SW 1271 (cell line): ENCODE measurements at regions not wholly inside any gene's neighbourhood (a gene's known extent, or its start where the extent isn't known, plus 50 kb on each side); places are given as distances from the start of the nearest gene placed in this dataset.

Source experiments
- DNase-seq, 2 experiments: peaks; one replicate each; lab custom pipeline; 2025; lab: John Stamatoyannopoulos, UW

DNA sequence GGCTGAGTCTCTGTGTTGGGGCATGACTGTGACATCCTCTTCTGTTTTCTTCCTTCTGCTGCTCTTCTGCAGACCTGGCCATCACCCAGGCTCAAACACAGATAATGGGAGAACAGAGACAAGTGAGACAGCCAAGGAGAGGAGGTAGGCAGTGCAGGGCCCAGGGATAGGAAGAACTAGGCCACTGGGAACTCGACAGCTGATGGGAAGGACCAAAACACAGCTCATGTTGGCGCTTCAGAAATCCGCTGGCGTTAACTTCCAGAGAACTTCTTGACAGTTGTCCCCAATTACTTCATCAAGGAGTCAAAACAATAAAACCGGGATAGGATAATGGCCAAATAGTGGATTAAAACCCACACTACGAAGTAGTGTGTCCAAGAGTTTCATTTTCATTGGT lies 97.0 kb upstream of the PALS2 start:
- no peak for DNase-seq

DNA sequence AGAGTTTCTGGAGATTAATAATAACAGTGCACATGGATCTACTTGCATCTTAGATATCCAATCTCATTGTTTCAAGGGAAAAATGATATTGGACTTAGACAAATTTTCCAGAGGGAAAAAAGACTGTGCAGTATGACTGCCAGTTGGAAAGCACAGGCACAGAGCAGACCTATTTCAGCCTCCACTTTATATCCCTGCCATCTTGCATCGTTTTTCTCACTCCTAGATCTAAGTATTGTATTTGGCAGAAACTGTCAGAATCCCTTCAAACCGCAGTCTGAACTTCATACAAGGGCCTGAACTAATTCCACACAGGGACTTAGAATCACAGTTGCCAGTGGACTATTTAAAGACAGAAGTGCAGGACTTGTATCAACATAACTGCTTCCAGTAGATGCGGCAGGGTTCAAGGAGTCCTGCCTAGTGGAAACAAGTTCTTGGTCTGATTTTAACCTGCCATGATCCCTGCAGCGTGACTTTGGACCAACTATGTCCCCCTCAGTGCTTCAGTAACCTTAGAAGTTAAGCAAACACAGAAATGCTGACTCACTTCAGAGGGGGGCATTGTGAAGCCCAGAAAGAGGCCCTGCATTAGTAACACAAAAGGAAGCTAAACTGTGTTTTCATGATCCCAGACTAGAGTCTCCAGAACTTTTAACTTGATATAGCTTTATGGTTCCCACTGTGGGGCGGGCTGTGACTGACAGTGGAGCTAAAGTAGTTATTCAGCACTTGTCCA lies 95.7 kb upstream of the PALS2 start:
- DNase-seq: no peak

DNA sequence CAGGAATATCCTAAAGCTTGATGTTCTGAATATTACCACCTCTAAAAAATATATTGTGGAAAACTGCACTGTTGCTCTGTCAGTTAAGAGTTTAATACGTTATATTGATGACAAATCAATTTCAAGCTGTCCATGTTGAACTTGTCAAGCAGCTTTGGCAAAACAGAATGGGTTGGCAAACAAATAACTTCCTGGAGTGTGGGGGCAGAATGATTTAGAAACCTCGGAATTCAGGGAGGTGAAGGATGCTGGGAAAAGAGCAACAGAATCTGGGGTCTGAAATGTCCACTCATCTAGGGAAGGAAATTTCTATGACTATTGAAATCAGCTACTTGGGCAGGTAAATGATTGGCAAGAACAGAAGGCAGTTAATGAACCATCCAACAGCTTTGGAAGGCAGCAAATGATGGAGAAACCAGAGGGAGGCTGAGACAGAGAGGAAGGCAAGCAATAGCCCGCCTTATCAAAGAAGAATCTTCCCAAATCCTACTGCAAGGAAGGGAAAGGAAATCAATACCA lies 95.1 kb upstream of the PALS2 start:
- DNase-seq: no peak

DNA sequence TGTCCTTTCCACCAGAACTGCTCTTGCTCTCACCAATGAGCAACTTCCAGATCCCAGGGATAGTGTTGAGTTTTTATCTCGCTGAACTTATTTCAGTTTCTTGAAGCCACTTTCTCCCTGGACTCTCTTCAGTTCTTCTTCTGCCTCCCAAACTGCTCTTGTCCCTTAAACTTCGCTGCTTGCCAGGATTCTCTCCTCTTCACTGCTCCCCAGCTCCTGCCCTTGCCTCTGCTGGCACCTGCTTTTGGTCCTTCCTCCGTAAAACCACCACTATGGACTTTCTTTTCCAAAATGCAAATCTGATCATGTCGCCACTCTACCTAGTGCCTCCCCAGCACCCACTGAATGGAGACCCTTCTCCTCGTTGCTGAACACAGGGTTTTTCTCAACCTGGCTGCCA lies 92.8 kb upstream of the PALS2 start:
- DNase-seq: no peak

DNA sequence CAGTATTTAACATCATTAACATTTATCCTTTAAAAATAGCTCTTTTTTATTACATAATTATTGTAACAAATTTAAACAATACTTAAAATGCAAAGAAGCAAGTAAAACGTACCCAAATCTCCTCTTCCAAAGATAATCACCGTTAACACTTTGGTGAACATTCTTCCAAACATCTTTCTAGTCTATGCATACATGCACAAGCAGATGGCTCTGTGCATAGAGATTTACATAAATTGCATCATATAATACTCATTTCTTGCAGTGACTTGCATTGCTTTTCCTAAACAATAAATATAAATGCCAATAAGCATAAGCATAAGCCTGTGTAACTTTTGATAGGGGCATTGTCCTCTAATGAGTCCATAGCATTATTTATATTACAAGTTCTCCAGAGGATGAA lies 89.4 kb upstream of the PALS2 start:
- no peak for DNase-seq

DNA sequence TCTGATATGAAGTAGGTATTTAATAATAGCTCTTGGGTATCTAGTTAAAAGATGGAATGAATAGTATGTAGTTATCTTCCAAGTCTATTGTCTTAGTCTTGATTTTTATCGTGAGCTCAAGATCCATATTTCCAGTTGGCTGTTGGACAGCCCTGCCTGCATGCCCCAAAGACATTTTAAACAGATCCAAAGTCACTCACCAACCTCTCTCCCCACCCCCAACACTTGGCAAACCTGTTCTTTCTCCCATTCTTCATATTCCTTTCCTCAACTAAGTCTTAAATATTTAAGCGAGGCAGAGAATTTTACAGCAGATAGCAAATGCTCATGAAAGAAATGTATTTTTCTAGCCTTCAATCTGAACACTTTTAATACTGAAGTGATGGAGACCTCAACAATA lies 80.7 kb upstream of the PALS2 start:
- DNase-seq: no peak

DNA sequence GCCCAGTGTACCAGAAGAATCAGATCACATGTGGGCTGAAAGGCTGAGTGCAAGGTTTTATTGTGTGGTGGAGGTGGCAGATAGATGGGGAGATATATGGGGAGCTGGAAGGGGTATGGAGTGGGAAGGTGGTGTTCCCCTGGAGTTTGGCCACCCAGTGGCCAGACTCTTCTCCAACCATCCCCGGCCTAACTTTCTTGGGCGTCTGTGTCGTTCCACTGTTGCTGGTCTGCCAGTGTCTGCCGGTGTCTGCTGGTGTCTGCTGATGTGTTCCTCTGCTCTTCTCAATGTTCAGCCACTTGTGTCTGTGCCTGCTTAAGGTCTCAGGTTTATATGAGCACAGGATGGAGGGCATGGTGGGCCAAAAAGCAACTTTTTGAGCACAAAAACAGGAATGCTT lies 78.4 kb upstream of the PALS2 start:
- DNase-seq: no peak

DNA sequence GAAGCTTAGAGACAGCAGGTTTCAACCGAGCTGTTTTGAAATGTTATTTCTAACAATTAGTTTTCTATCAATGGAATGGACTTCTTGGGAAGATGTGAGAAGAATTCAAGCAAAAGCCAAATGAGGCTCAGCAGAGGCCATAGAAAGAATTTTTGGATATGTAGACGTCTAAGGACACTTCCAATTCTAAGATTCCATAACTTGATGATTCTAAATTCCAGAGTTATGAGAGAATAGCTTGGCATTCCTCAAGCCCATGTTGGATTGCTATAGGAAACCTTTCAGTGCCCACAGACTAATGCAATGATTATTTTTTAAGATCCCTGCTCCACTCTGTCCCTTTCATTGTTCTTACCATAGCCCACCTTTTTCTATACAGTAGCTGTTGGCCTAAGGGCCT lies 77.2 kb upstream of the PALS2 start:
- DNase-seq: no peak

DNA sequence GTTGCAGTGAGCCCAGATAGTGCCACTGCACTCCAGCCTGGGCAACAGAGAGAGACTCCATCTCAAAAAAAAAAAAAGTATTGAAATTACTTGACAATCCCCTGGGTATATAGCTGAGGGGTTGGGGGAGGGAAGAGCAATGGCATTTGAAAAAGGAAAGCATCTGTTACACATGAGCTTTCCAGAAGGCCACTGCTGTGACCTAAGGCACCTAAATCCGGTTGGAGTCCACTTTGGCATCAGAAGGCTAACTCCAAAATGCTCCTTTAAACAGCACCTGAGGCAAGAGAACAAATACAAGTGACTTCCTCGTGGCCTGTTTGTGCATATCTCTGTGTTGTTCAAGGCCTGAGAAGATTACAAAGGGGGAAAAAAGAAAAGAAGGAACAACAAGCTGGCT lies 74.8 kb upstream of the PALS2 start:
- DNase-seq: no peak

DNA sequence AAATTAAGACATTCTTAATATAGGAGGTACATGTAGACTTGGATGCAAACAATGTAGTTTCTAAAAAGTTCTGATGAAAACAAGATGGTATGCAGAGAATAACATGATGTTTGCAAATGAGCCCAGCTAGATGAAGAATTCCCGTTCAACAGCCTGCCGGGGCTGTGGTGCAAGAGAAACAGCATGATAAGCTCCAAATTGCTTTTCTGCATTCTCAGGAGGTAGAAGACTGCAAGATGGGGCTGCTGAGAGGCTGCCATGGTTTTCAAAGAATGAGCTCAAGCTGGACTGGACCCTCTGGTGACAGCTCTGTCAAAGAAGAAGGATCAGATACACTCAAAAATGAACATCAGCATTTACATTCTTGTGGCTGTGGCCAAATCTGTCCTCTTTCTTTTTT lies 73.4 kb upstream of the PALS2 start:
- DNase-seq: no peak

DNA sequence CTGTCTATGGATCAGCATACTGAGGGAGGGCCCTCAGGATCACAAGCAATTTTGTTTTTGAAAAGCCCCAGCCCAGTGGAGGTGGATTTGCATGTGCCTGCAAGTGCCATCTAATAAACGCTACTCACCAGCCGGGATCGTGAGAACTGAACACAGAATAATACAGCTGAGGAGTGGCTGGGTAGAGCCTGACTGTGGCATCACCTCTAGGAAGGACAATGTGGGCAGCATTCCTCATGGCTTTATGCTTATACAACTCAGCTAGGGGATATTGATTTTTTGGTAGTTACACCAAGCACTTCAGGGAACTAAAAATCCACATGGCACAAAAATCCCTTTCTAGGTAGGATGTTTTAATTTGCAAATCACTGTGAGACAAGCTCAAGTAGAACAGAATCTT lies 72.7 kb upstream of the PALS2 start:
- no peak for DNase-seq

DNA sequence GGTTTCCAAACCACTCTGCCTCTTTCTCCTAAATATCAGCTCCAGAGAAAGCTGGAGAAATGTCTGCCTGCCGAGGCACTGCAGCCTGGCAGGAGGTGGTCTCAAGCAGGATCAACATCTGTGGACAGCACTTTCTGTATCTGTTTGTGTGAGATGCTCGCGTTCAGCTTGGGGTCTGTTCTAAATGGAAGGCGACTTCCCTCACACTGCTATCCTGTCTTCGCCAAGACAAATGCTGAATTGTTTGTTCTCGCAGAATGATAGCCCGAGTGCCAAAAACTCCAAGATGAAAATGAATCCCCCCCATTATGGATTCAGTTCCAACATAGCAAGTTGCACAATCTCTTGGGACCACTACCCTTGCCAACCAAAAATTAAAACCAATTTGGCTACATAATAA lies 72.2 kb upstream of the PALS2 start:
- DNase-seq: no peak

DNA sequence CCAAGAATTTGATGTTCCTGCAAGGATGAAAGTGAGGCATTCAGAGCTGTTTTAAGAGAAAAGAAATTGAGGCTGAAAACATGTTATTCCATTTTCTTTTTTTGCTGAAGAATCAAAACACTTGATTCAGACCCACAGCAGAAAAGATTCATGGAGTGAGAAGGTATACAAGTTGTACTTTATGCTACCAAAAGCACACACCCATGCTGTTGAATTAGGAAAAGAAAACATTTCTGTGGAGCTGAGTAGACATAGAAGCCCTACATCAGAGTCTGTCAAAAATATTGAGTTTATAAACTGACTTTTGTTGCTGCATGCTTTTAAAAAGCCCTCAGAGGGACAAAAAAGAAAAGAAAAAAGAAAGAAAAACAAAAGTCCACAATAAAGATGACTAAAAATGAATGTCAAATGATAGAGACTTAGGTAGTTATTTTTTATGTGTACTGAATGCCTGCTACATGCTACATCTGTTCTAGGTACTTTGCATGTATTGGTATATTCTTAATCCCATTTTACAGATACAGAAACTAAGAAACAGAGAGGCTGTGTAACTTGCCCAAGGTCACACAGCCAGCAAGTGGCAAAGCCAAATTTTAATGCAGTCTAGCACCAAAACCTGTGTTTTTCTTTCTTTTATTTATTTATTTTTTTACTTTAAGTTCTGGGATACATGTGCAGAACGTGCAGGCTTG lies 71.7 kb upstream of the PALS2 start:
- no peak for DNase-seq

DNA sequence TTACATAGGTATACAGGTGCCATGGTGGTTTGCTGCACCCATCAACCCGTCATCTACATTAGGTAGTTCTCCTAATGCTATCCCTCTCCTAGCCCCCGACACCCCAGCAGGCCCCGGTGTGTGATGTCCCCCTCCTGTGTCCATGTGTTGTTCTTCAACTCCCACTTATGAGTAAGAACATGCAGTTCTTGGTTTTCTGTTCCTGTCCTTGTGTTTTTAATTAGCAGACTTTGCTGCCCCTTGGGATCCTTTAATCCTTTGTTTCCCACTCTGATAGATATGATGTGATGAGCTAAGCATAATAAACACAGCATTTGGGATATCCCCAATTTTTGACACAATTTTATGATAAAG lies 71.1 kb upstream of the PALS2 start:
- DNase-seq: no peak

DNA sequence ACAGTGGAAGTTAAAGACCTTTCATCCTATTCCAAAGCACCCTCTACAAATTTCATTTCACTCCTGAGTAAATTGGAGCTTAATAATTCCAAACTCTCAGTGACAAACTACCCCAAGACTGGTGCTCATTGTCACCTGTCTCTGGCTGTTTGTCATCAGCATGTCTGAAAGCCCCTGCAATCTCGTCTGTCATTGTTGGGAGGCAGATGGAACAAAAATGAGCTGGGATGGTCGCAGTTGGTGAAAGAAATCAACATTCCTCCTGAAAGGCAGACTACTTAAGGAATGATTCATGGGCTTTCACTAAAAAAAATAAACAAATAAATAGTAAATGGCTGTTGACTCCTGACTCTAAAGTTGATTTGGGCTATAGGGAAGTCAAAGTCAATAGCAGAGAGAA lies 69.7 kb upstream of the PALS2 start:
- DNase-seq: no peak

DNA sequence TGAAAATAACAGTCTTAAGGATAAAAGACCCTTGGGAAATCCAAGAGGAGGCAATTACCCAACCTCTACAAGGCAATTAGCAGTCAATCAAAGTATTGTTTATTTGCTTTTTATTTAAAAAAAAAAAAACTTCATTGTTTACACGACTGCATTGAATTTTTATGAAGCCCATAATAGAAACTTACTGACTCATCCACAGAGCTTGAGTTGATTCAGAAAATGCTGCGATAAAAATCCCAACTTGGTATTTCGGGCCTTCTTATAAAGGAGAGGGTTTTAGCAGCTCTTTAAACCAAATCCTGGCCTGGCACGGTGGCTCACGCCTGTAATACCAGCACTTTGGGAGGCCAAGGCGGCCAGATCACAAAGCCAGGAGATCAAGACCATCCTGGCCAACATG lies 69.2 kb upstream of the PALS2 start:
- DNase-seq: no peak

DNA sequence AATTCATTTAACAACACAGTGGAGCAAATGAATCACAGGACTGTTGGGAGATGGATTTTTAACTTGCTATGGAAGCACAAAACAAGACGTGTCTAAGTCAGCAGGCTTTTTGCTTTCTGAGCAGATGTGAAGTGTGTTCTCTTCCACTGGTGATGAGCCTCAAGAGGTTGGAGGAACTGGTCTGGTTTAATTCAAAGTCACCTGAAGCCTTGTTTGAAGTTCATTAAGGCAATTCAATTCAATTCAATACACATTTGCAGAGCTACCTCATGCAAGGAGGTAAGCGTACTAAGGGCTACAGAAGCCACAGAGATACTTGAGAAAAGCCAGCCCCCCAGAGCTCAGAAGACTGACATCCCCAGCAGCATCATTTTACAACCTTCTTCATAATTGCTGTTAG lies 68.4 kb upstream of the PALS2 start:
- no peak for DNase-seq

DNA sequence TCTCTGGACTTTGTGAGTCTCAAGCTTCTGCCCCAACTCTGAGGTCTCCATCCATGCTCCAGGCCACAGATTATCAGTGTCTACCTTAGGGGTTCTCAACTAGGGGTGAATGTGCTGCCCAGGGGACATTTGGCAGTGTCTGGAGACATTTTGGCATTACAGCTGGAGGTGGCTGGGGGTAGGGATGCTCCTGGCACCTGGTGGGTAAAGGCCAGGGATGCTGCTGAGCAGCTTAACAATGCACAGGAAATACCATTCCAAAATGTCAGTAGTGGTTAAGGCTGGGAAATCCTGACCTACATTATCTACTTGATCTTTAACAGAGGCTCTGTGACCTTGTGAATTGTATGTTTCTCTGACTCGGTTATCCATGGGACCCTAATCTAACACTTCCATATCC lies 67.3 kb upstream of the PALS2 start:
- no peak for DNase-seq

DNA sequence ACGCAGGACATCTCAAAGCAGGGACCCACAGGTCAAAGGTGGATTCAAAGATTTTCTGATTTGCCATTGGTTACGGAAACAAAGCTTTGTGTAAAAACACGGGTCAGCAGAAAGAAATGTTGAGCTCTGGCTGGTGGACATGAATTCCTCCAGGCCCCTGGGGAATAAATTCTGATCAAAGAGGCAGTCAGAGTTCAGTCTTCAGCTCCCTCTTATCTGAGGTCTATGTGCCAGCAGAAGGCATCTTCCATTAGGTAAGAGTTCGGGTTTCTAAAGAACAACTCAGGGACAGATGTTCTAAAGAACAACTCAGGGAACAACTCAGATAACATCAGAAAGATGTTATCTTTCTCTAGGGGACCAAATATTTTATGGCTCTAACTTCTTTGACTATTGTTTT lies 64.9 kb upstream of the PALS2 start:
- DNase-seq: no peak

DNA sequence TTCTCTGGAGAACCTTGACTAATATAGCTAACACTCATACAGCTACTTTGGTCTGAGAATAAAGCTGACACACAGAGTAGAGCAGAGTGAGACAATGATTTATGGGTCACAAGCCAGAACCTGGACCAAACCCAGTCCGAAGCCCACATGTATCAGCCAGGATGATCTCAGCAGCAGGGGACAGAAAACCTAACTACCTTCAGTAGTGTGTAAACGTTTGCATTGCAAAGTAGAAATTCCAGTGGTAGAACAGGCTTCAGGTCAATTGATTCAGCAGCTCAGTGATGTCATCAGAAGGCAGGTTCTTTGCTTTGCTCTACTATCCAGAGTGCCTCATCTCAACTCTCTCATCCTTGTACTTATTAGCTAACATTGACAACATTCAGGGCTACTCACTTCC lies 62.5 kb upstream of the PALS2 start:
- no peak for DNase-seq

DNA sequence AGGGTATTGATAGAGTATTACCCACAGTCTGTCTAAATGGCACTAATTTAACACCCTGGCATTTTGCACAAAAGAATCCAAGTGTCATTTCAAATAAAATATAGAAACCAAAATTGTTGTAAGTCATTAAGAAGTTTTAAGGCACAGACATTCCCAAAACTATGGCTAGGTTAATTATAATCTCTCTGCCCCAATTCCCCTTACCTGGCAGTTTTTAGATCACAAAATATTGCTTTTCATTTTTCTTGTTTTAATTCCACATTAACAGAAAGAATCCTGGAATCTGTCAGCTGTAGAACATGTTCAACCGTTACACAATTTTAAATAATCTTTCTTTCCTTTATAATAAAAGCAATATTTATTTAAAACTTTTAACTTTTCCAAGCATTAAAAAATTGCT lies 56.1 kb upstream of the PALS2 start:
- no peak for DNase-seq

DNA sequence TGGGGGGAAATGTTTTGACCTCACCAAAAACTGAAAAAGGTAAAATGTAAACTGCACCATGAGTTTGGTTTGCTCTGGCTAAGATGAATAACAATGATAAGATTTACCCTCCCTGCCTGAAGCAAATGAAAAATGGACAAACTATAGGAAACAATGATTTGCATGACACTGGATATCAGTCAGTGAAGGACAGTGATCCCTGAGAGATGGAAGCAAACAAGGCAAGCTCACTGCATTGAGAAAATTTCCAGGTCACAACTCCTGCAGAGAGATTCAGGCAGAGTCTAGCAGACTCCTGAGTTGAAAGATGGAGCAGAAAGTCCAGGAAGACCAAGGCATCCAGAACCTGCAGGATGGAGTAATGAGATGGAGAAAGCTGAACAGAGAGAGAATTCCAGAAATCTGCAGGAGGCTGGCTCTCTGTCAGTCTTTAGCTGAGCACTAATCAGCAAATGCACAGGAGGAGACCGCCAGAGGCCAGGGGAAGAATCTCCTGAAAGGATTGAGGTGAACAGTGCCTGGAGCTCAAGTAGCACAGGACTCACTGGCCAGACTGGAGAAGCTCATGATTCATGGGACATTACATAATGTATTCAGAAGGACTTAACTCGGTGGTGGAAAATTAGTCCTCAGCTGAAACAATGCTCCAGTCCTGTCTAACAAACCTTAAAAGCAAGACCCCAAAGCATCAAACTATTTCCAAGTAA lies 51.2 kb upstream of the PALS2 start:
- DNase-seq: no peak
